Heart right ventricle (tissue), 16 donors: ENCODE measurements at regions not wholly inside any gene's neighbourhood (a gene's known extent, or its start where the extent isn't known, plus 50 kb on each side); places are given as distances from the start of the nearest gene placed in this dataset.
A peak's percentile ranks its signal among the peaks of the same experiment; 100 is the strongest.

ENCODE experiments used
- ATAC-seq, 8 donors: fragments of 200-7000 bp; cut with Tn5 transposase; one replicate each; pipeline ENCODE4 v1.9.1; 2020; ENCODE audit warnings: mild to moderate bottlenecking in 8 of 8, moderate library complexity in 8 of 8, moderate number of reproducible peaks in 1 of 8
- DNase-seq, 2 donors: peaks; one replicate each; pipeline ENCODE4 v3.0.0-alpha.2; 2020
- H3K27ac ChIP-seq, 10 donors: fragments of 200-600 bp; sonication (generic) in 2 of 10; one replicate each; pipeline versions ENCODE4 v1.5.0 to v1.8.0; 2020 to 2022; ENCODE audit warnings: mild to moderate bottlenecking in 3 of 10
- H3K27me3 ChIP-seq, 7 donors: fragments of 200-600 bp; one replicate each; pipeline ENCODE4 v1.8.0; 2021 to 2022; ENCODE audit warnings: mild to moderate bottlenecking in 2 of 7
- H3K36me3 ChIP-seq, 9 donors: fragments of 200-600 bp; sonication (generic) in 1 of 9; one replicate each; pipeline versions ENCODE4 v1.5.0 to v1.8.0; 2020 to 2022; ENCODE audit warnings: mild to moderate bottlenecking in 2 of 9
- H3K4me1 ChIP-seq, 9 donors: fragments of 200-600 bp; sonication (generic) in 1 of 9; one replicate each; pipeline versions ENCODE4 v1.5.0 to v1.8.0; 2020 to 2022; ENCODE audit warnings: mild to moderate bottlenecking in 4 of 9
- H3K4me3 ChIP-seq, 10 donors: fragments of 200-600 bp; sonication (generic) in 2 of 10; one replicate each; pipeline versions ENCODE4 v1.5.0 to v1.8.0; 2020 to 2022; ENCODE audit warnings: mild to moderate bottlenecking in 7 of 10, moderate library complexity in 2 of 10
- H3K9me3 ChIP-seq, 11 donors: fragments of 200-600 bp in 10 of 11; sonication (generic) in 2 of 11; one replicate each; pipeline versions ENCODE4 v1.5.0 to v1.8.0; 2013 to 2022; ENCODE audit warnings: mild to moderate bottlenecking in 2 of 11, control low read depth in 1 of 11, moderate library complexity in 1 of 11
- CTCF ChIP-seq, 9 donors: fragments of 200-600 bp; sonication (generic) in 2 of 9; IDR thresholded peaks; one replicate each; pipeline versions ENCODE4 v1.5.0 to v1.8.0; 2021 to 2022; ENCODE audit warnings: antibody characterized with exemption in 9 of 9, mild to moderate bottlenecking in 5 of 9, moderate library complexity in 1 of 9
- WGBS, 2 donors: extraction: QIAGEN DNeasy Blood & Tissue Kit; methylation state at CpG; one replicate each; pipeline ENCODE4 v1.1.7; 2013; ENCODE audit warnings: inconsistent platforms in 1 of 2; 5-methylcytosine and 5-hydroxymethylcytosine counted together
- intact Hi-C, 10 donors: fragments of 100-400 bp; cut with DNase I; formaldehyde crosslinking; loops; one replicate each; pipeline versions ENCODE4 v1.11.1 to v1.14.2; 2022
- donor health status: Arrhythmogenic right ventricular cardiomyopathy.
- donor health status: ischemic (EF 13 %, LVEDD 7.1; RV severe dilation, severe dysfunction).
- donor health status: healthy with polysubstance abuse.
- donor health status: DM: no; HTN: yes; CAD: no.
- donor health status: DM: no; HTN: no; CAD: no.
- donor health status: ischemic (EF 25% LVEDD 6.9; RV normal size, moderate dysfunction).
- donor health status: ischemic (EF 25% LVEDD 5.7; RV mildly dilated, moderate dysfunction).
- donor health status: healthy.
- donor health status: DM: yes; HTN: yes; CAD: no.
- donor health status: Ischemic cardiomyopathy.
- donor health status: ischemic (EF 35%, LVEDD 5.7; RV mildly dilated, moderate dysfunction).
- donor health status: nonischemic (EF 11% LVEDD 7.7; RV severe dilation, severe dysfunction).
- donor health status: DM: yes; HTN: yes; CAD: no.
- donor health status: PGD.
- donor health status: ischemic (EF 29% LVEDD 5.4; RV normal size, mild dysfunction).
- donor health status: nonischemic (EF 23%, LVEDD 6.1; RV moderate dilation, normal function).

- H3K4me3 ChIP-seq = no peak overlapping the region
- peaks cover 3 to 30% (median 14%) of the 10 kb centered on the region in 9 donors for H3K4me1 ChIP-seq
- intact Hi-C loops = loop anchor here in 1 of 10 donors (2.0 kb wide), 1 partner anchor 14 kb away; no protein-coding TSS in a partner anchor
- TF ChIP-seq CTCF (IDR thresholded peaks at IDR 0.05) = no peak
- no peaks in the 10 kb centered on the region for H3K27me3 ChIP-seq
- H3K9me3 ChIP-seq = peaks cover 0 to under 1% (median 0%) of the 10 kb centered on the region in 11 donors
- peak overlapping the region in 5 of 10 donors; percentile 36 to 77 (median 62) for H3K27ac ChIP-seq
- ATAC-seq = peak in 2 of 8 donors; percentile 6 to 40
- no peak for DNase-seq
- WGBS, 2 donors = 52 to 65% methylated on average over 3 of the region's 3 CpGs
- H3K36me3 ChIP-seq = no peaks in the 10 kb centered on the region
Measured at GRCh38 chr22:27650985-27651384, 150.6 kb downstream of the MN1 start.

GRCh38 chr22:27651486-27651885, 150.1 kb downstream of the MN1 start:
- ATAC-seq = peak; percentile 87 to 96 (median 92)
- DNase-seq = peak in 1 of 2 donors; percentile 60
- H3K27me3 ChIP-seq = no peaks in the 10 kb centered on the region

GRCh38 chr22:27654546-27655445, 146.8 kb downstream of the MN1 start:
- Histone ChIP-seq H3K4me3 (no peak overlapping the region), H3K9me3 (peaks cover 0 to 13% (median 0%) of the 10 kb centered on the region in 11 donors), H3K27me3 (no peaks in the 10 kb centered on the region), H3K36me3 (no peaks in the 10 kb centered on the region), H3K4me1 (peaks cover 3 to 29% (median 14%) of the 10 kb centered on the region in 9 donors), H3K27ac (no peak overlapping the region)
- intact Hi-C loops = no loop called here
- ATAC-seq = no peak
- no peak for TF ChIP-seq CTCF (IDR thresholded peaks at IDR 0.05)
- no peak for DNase-seq
- WGBS, 2 donors = 42 to 47% methylated on average over 10 of the region's 10 CpGs

More at GRCh38 chr22:27651486-27651885, 150.1 kb downstream of the MN1 start:
- peak overlapping the region in 7 of 10 donors; percentile 19 to 77 (median 57) for H3K27ac ChIP-seq
- intact Hi-C loops = loop anchor here in 1 of 10 donors (2.0 kb wide), 1 partner anchor 15 kb away; no protein-coding TSS in a partner anchor
- peaks cover 3 to 30% (median 14%) of the 10 kb centered on the region in 9 donors for H3K4me1 ChIP-seq
- peaks cover 0 to 5% (median 0%) of the 10 kb centered on the region in 11 donors for H3K9me3 ChIP-seq
- TF ChIP-seq CTCF (IDR thresholded peaks at IDR 0.05) = peak in 5 of 9 donors; percentile 11 to 41 (median 37)
- 35 to 46% methylated on average over 5 of the region's 5 CpGs for WGBS, 2 donors
- no peaks in the 10 kb centered on the region for H3K36me3 ChIP-seq
- H3K4me3 ChIP-seq = no peak overlapping the region

- intact Hi-C loops = no loop called here
- no peak for TF ChIP-seq CTCF (IDR thresholded peaks at IDR 0.05)
- no peak for ATAC-seq
- Histone ChIP-seq H3K9me3 (peaks cover 0 to 13% (median 0%) of the 10 kb centered on the region in 11 donors), H3K4me3 (no peak overlapping the region), H3K27me3 (no peaks in the 10 kb centered on the region), H3K36me3 (no peaks in the 10 kb centered on the region), H3K4me1 (peaks cover 3 to 24% (median 14%) of the 10 kb centered on the region in 9 donors), H3K27ac (no peak overlapping the region)
- DNase-seq = no peak
- 88 to 95% methylated on average over 2 of the region's 2 CpGs for WGBS, 2 donors
Measured at GRCh38 chr22:27655582-27656185, 145.9 kb downstream of the MN1 start.
